ENCODE measurements at regions not wholly inside any gene's neighbourhood (a gene's known extent, or its start where the extent isn't known, plus 50 kb on each side); places are given as distances from the start of the nearest gene placed in this dataset.

GRCh38 chr9:15069106-15069505 is 158.9 kb upstream of the FREM1 start:
- intact Hi-C loops (cut with micrococcal nuclease; ENCODE audit: unreplicated experiment), result no loop called here
- no peak overlapping the region for H3K27ac ChIP-seq (ENCODE audit: low read depth, low read length, poor library complexity, severe bottlenecking)
- BruUV-seq (replicated peaks), result no TSS peak
- H3K36me3 ChIP-seq (ENCODE audit: insufficient read depth, low read length, poor library complexity, severe bottlenecking), result no peaks in the 10 kb centered on the region
- H3K27me3 ChIP-seq (replicated peaks; ENCODE audit: insufficient read depth, low read depth, low read length, poor library complexity), result no peaks in the 10 kb centered on the region
- H3K4me1 ChIP-seq (ENCODE audit: insufficient read depth, low read length, poor library complexity, severe bottlenecking), result peaks cover 18% of the 10 kb centered on the region
- TF ChIP-seq CTCF (conservative IDR thresholded peaks at IDR 0.05; ENCODE audit: low read depth, low read length), result no peak
- no peak for TF ChIP-seq EZH2 (IDR thresholded peaks at IDR 0.05; ENCODE audit: borderline replicate concordance, low read depth, low read length, poor library complexity, severe bottlenecking)
- H3K4me3 ChIP-seq (ENCODE audit: low read depth, low read length, poor library complexity, severe bottlenecking), result no peak overlapping the region
- peak; percentile 17 for DNase-seq (ENCODE audit: low spot score)
- ChIA-PET CTCF (no interaction called here), POLR2A (ENCODE audit: low non-redundant PET) (no interaction called here)
- H3K9me3 ChIP-seq (ENCODE audit: low read depth, low read length, poor library complexity, severe bottlenecking), result no peaks in the 10 kb centered on the region

- no peak overlapping the region for H3K27ac ChIP-seq (ENCODE audit: low read depth, low read length, poor library complexity, severe bottlenecking)
- no peaks in the 10 kb centered on the region for H3K36me3 ChIP-seq (ENCODE audit: insufficient read depth, low read length, poor library complexity, severe bottlenecking)
- H3K27me3 ChIP-seq (replicated peaks; ENCODE audit: insufficient read depth, low read depth, low read length, poor library complexity), result no peaks in the 10 kb centered on the region
- ChIA-PET CTCF (no interaction called here), POLR2A (ENCODE audit: low non-redundant PET) (no interaction called here)
- H3K4me3 ChIP-seq (ENCODE audit: low read depth, low read length, poor library complexity, severe bottlenecking), result no peak overlapping the region
- no TSS peak for BruUV-seq (replicated peaks)
- TF ChIP-seq CTCF (conservative IDR thresholded peaks at IDR 0.05; ENCODE audit: low read depth, low read length) (no peak), EZH2 (IDR thresholded peaks at IDR 0.05; ENCODE audit: borderline replicate concordance, low read depth, low read length, poor library complexity, severe bottlenecking) (no peak)
- H3K9me3 ChIP-seq (ENCODE audit: low read depth, low read length, poor library complexity, severe bottlenecking), result no peaks in the 10 kb centered on the region
- peak; percentile 54 for DNase-seq (ENCODE audit: low spot score)
- intact Hi-C loops (cut with micrococcal nuclease; ENCODE audit: unreplicated experiment), result no loop called here
- peaks cover 18% of the 10 kb centered on the region for H3K4me1 ChIP-seq (ENCODE audit: insufficient read depth, low read length, poor library complexity, severe bottlenecking)
Observed at GRCh38 chr9:15068261-15068660, 158.0 kb upstream of the FREM1 start.

GRCh38 chr9:15059003-15059402 is 148.8 kb upstream of the FREM1 start:
- TF ChIP-seq CTCF (conservative IDR thresholded peaks at IDR 0.05; ENCODE audit: low read depth, low read length), result no peak
- Histone ChIP-seq H3K4me1 (ENCODE audit: insufficient read depth, low read length, poor library complexity, severe bottlenecking) (no peaks in the 10 kb centered on the region), H3K4me3 (ENCODE audit: low read depth, low read length, poor library complexity, severe bottlenecking) (no peak overlapping the region), H3K27me3 (replicated peaks; ENCODE audit: insufficient read depth, low read depth, low read length, poor library complexity) (no peaks in the 10 kb centered on the region), H3K36me3 (ENCODE audit: insufficient read depth, low read length, poor library complexity, severe bottlenecking) (no peaks in the 10 kb centered on the region), H3K9me3 (ENCODE audit: low read depth, low read length, poor library complexity, severe bottlenecking) (no peaks in the 10 kb centered on the region), H3K27ac (ENCODE audit: low read depth, low read length, poor library complexity, severe bottlenecking) (no peak overlapping the region)
- POLR2A ChIA-PET (ENCODE audit: low non-redundant PET), result no interaction called here
- intact Hi-C loops (cut with micrococcal nuclease; ENCODE audit: unreplicated experiment), result no loop called here
- CTCF ChIA-PET, result no interaction called here
- no TSS peak for BruUV-seq (replicated peaks)
- DNase-seq (ENCODE audit: low spot score), result no peak

Data from A673 (cell line).